ENCODE measurements at regions not wholly inside any gene's neighbourhood (a gene's known extent, or its start where the extent isn't known, plus 50 kb on each side); places are given as distances from the start of the nearest gene placed in this dataset.

GRCh38 chr16:17027488-17028129 is 443.2 kb downstream of the XYLT1 start:
- TF ChIP-seq CTCF (conservative IDR thresholded peaks at IDR 0.05; ENCODE audit: low read depth, low read length) (no peak), MXI1 (IDR thresholded peaks at IDR 0.05; ENCODE audit: borderline replicate concordance, low read depth, low read length) (no peak)
